SIG-M5 treated with dmso at 0.1 percent for 504 hours (cell line): ENCODE measurements at regions not wholly inside any gene's neighbourhood (a gene's known extent, or its start where the extent isn't known, plus 50 kb on each side); places are given as distances from the start of the nearest gene placed in this dataset.
"Not testable (repeated sequence)": the region's sequence is repeated elsewhere in the genome, so short reads cannot be mapped to it uniquely, and the experiment has no call there.

ENCODE experiments used
- DNase-seq: peaks from one replicate; lab custom pipeline; 2025; ENCODE audit not compliant: unreplicated experiment; lab: John Stamatoyannopoulos, UW

DNA sequence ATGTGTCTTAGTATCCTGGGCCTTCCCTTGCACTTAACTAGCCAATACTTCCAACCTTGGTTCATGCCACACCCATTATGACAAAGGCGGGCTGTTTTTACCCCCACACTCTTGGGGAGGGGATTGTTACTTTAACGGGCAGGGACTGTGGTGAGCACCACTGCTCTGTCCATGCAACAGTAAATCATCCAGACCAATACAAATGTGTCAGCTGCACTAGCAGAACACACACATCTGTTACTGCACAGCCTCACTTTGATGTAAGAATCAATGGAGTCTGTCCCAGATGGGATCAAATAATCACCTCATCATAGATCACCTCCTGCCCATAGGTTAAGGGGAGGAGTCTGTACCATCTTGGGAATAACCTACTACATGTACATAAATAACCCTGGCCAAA lies 58.1 kb downstream of the NPAP1 start:
- DNase-seq, result no peak

DNA sequence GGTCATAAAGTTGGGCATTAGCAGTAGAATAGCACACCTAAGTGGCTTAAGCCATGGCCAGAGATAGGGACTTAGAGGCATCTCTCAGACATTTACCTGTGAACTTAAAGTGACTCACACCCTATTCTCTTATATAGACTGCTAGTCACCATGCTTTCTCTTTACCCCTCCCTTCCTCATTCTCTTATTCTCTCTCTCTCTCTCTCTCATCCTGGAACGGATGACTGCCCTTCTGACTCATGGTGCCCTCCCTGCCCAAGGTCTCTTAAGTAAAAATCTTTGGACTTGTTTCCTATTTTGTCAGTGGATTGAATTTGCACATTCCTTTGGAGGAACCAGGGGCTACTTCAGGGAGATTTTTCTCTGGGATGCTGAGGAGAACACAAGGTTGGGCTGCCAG lies 58.8 kb downstream of the NPAP1 start:
- no peak for DNase-seq

DNA sequence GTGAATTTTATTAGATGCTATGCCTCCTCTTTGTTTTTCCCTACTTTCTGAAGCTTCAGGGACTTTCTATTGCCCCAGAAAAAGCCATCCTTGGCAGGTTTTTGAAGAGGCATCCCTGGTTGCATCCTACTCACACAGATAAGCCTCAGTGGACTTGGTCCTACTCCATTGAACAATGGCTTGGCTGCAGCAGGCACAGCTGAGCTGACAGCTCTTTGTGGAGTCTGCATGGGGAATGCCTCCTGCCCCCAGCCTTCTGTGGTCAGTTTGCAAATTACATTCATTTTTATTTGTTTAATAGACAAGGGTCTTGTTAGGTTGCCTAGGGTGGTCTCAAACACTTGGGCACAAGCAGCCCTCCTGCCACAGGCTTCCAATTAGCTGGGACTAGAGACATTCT lies 69.7 kb downstream of the NPAP1 start:
- no peak for DNase-seq

DNA sequence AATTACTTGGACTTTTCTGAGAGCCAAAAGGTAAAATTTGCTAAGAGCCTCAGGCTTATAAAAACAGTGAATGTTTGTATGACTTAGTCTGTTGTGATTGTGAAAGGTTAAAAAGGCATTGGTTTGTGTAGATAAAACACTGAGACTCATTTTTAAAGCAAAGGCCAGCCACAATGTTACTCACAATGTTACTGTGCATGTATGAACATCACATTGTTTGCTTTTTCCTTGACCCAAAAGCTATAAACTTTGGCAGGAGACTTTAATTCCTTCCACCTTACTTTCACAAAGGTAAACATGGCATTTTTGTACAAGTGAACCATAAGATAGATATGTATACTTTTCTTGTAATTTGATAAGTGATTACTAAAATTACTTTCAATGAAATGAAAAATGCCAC lies 70.5 kb downstream of the NPAP1 start:
- DNase-seq, result no peak

DNA sequence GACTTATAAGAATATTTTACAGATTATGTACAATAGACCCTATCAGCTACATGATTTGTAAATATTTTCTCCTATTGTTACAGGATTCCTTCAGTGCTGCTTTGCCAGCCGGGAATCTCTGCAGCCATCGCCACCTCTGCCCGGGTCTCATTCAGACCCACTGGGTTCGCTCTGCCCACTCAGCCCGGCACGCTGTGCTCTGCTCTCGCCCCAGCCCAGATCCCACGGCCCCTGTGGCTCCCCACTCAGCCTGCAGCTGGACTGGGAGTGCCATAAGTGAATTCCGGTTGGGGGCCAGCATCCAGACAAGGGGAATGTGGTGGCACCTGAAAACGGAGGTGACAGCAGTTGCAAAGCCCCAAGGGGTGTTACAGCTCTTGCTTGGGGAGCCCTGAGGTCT lies 71.8 kb downstream of the NPAP1 start:
- DNase-seq, result no peak

DNA sequence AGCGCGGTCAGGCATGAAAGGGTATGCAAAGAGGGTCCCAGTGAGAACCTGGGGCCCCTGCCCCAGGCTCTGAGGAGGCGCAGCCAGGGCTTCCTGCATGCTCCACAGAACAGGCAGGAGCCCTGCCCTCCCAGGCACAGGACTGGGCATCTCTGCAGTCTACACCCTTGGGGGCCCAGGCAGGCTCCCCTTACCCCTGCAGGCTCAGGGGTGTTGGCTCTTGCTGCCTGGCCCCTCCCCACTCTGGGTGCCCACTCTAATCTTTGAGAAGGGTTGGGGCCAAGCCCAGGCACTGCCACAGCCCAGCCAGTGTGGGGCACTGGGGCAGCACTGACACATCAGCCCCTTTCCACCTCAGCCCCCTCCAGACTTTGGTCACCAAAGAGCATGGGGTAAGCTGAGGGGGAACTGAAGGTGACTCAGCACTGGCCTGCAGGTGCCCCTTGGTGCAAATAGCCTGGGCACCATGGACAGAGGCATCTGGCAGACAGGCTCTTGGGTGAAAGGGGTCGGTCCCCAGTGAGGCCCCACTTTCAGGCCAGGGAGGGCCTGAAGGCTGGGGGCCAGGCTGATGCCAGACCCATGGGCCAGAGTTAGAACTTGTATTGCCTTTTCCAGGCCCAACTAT lies 73.4 kb downstream of the NPAP1 start:
- DNase-seq, result no peak

DNA sequence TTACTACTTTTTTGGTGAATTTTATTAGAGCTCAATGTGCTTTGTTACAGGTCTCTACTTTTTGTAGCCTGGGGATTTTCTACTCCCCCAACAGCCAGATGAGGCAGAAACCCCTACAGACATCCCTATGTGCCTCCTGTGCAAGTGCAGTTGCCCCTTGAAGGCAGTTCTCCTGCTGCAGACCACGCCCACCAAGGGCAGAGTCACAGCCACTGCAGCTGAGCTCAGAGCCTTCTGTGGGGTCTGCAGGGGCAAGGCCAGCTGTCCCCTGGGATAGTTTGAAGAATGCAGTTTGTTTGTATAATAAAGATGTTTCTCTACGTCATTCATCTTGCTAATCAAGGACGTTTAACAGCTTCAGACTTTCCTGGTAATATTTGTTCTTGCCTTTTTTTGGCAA lies 76.8 kb downstream of the NPAP1 start:
- no peak for DNase-seq

DNA sequence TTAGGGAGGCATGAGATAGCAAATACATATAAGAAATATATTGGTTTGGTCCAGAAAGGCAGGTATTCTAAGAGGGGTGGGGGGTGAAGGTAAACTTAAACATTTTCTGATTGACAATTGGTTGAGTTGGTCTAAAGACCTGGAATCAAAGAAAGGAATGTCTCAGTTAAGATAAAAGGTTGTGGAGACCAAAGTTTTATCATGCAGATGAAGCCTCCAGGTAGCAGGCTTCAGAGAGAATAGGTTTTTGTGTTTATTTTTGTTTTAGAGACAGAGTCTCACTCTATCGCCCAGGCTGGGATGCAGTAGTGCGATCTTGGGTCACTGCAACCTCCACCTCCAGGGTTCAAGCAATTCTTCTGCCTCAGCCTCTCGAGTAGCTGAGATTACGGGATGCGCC lies 80.5 kb downstream of the NPAP1 start:
- DNase-seq, result no peak

DNA sequence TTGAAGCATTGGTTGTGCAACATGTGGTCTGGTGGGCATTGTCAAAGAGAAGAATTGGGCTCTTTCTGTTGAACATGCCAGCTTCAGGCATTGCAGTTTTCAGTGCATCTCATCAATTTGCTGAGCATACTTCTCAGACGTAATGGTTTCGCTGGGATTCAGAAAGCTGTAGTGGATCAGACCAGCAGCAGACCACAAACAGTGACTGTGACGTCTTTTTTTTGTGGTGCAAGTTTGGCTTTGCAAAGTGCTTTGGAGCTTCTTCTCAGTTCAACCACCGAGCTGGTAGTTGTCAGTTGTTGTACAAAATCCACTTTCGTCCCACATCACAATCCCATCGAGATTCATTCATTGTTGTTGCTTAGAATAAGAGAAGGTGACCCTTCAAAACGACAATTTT lies 84.5 kb downstream of the NPAP1 start:
- no peak for DNase-seq

DNA sequence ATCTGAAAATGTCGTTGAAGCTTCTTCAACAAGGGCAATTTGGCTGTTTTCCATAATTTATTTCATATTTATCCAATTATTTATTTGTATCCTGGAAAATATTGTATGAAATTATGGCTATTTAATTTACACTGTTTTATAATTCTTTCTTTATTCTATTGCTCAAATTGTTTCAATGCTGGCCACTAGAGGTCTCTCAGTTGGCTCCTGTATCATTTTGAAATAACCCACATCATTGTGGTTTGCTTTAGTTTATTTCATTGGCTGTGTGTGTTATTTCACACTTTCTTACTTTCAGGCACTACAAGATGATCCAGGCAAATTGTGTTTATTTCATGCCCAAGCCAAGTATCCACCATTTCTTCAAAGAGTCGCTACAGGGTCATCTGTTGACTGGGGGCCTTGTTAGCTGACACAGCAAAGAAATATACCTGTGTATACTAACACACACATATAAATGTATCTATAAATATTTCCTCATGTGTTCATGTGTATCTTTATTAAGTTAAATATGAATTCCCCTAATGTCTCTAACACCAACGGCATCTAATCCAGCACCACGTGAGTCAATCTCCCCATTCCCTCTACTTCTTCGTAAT lies 86.2 kb downstream of the NPAP1 start:
- DNase-seq, result peak; percentile 0

DNA sequence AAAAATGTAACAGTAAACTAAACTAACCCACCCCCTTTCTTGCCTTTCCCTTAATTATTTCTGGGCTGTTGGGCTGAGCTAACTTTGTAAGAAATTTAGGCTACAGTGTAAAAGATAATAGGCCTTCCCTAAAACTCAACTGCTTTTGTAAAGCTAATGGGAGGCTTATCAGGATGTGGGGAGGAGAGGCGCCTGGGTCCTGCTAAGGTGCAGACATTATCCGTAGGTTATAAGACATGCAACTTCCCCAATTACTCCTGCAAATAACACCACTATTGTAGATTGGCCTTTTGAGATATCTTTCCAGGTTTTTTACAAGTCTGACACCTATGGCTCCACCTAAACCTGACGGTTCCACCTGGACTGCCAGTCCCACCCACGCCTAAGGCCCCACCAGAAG lies 88.3 kb downstream of the NPAP1 start:
- DNase-seq, result no peak

DNA sequence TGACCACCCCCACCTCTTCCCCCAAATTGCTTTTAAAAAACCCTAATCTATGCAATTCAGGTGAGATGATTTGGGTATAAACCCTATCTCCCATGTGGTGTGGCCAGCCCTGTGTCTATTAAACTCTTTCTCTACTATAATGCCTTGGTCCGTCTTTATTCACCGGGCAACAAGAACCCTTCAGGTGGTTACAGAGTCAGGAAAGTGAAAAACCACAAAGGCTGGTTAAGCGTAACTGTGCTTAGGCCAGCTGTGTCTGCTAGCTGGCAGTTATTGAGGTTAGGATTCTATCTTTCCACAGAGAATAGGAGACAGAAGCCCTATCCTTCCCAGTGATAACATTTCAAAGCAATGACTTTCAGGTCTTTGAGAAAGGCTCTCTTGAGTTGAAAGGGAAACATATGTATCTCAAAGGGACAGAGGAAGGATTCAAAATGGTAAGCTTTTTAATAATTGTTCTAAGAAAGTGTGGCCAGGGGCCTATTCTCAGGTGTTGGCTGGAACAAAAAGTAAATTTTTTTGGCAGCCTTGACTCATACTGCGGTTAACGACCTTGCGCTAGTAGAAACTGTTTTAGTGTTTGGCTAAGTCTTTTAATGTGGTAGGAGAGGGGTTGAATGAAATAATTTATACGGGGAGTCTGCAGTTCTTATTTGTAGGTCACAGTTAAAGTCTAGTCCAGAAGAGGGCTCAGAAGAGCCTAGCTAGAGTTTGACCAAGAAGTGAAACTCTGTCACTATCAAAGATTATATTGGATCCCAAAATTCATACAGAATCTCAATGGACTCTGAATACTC lies 89.0 kb downstream of the NPAP1 start:
- no peak for DNase-seq

DNA sequence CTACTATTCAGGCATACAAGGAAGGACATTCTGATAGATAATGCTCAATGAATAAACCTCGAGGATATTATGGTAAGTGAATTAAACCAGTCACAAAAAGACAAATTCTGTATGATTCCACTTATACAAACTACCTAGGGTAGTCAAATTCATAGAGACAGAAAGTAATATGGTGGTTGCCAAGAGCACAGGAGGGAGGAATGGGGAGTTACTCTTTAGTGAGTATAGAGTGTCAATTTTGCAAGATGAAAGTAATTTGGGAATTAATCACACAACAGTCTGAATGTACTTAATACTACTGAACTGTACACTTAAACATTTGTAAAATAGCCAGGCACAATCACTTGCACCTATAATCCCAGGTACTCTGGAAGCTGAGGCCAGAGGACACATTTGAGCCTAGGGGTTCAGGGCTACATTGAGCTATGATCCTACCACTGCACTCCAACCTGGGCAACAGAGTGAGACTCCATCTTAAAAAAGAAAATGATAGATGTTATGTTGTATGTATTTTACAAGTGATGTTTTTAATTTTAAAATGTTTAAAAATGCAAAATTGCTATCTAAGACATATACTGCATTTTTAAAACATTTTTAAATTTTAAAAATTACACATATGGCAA lies 91.0 kb downstream of the NPAP1 start:
- DNase-seq, result no peak

DNA sequence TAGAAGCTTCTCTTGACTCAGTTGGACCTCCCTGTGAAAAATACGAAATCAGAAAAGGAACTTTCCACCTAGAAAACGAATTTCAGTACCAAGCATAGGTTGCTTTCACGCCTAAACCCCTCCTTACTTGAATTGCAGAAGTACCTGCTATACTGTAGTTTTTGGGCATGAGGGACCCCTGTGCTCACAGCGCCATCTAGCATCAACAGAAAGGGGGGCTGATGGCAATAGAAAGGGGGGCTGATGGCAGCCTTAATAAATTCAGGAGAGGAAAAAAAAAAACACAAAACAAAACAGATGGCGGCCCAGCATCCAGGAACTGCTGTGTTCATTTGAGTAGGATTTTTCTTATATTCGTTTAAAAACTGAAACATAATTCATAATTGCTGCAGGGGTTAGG lies 96.7 kb downstream of the NPAP1 start:
- no peak for DNase-seq

DNA sequence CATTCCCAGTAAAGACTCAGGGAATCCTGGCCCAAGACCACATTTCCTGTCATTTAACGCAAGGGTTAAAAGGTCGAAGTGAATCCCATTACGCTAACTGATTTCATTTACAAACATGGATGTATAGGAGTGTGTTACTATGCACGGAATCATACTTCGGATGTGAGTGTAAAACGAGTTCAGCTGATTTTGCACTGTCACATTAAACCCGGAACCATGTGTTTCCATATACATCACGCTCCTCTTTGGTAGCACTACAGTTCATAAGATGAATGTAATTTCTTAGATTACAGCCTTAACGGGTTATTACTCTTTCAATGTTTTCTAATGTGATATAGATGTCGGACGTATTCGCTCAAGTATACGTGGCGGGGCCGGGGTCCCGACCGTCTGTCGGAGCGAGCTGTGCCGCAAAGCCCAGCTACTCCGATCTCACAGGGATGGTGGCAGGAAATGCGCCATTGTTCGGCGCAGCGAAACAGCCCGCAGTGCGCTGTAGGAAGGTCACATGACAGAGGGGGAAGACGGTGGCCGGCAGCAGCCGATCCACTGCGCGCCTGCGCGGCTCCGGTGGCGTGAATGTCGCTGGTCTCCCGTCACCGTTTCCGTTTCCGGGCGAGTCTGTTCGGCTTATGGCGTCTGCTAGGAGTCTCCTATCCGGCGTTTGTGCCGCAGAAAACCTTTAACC lies 97.3 kb downstream of the NPAP1 start:
- no peak for DNase-seq

DNA sequence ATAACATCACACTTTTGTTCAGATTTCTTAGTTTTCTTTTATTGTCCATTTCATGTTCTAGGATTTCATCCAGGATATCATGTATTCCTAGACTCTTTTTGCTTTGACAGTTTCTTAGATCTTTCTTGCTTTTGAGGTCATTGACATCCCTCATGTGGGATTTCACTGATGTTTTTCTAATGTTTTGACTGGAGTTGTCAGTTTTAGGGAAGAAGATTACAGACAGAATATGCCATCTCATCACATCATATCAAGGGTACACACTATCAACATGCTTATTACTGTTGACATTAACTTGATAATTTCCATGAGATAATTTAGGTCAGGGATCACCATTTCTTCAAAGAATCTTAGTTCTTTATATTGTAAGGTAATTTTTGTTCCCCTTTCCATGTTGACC lies 101.7 kb downstream of the NPAP1 start:
- DNase-seq, result no peak

DNA sequence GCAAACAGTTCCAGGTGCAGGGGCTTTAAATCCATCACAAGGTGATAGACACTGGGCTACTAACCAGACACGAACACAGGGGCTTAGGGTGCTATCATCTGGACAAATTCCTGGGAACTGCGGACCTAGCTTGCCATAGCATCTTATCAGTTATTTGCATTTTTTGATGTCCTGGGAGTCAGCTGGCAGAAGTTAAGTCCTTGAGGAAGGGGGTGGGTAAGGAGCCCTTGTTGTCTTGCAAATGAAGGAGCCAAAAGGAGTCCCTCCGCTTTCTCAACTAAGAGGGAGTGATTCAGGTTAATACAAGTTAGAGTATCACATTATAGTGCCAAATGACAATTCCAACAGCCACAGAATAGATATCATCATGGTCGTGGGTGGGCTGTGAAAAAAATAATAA lies 108.9 kb downstream of the NPAP1 start:
- no peak for DNase-seq

DNA sequence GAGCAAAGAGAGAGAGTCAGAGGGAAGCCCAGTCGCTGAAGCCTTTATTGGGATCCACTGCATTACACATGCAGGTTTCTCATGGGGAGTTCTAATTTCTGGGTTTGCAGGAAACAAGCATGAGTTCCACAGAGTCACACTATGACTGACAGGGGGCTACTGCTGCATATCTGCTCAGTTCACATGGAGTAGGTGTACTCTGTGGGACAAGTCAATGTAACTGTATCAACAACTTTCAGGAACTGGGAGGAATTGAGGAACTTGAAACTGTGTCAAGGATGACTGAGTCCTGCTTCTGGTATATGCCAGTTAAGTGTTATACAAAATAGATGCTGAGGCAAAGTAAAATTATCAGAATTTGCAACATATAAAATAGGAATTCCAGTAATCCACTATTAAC lies 110.8 kb downstream of the NPAP1 start:
- DNase-seq, result no peak

DNA sequence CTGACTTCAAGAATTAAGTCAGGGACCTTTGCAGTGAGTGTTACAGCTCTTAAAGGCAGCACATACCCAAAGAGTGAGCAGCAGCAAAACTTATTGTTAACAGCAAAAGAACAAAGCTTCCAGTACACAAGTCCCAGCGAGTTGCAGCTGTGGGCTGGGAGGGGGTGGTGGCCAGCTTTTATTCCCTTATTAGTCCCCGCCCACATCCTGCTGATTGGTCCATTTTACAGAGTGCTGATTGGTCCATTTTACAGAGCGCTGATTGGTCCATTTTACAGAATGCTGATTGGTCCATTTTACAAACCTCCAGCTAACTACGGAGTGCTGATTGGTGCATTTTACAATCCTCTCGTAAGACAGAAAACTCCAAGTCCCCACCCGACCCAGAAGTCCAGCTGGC lies 127.0 kb downstream of the NPAP1 start:
- DNase-seq, result not testable (repeated sequence)

DNA sequence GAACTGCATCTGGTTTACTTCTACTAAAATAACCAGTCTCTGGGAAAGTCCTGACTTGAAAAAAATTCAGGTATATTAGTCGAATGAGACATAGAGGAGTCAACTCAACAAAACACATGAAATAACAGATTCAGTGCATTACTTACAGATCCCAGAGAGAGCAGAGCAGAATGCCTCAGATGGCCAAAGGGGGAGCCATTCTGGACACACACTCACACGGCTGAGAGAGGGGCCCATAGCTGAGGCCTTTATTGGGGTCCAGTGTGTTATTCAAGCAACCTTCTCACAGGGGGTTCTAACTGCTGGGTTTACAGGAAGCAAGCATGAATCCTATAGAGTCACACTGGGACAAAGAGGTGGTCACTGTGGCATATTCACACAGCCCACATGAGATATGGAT lies 135.1 kb upstream of the SNRPN start:
- DNase-seq, result no peak

DNA sequence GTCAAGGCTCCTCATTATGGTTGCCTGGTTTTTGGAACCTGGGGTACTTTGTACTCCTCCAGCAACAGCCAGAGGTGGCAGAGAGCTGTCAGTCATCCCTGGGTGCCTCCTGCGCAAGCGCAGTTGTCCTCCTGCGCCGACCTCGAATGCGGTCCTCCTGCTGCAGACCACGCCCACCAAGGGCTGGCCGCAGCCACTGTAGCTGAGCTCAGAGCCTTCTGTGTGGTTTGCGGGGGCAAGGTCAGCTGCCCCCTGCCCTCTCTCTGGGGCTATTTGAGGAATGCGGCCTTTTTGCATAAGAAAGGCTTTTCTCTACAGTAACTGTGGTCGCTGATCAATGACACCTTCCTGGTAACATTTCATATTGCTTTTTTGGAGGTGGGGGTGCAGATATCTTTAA lies 131.3 kb upstream of the SNRPN start:
- DNase-seq, result no peak

DNA sequence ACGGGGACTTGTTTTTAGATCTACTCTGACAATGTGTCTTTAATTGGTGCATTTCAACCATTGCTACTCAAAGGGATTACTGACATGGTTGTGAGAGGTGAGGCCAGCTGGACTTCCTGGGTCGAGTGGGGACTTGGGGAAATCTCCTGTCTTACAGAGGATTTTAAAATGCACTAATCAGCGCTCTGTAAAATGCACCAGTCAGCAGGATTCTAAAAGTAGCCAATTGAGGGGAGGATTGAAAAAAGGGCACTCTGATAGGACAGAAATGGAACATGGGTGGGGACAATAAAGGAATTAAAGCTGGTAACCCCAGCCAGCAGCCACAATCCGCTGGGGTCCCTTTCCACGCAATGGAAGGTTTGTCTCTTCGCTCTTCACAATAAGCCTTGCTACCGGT lies 122.5 kb upstream of the SNRPN start:
- DNase-seq, result no peak
